Loucy (cell line): ENCODE measurements at regions not wholly inside any gene's neighbourhood (a gene's known extent, or its start where the extent isn't known, plus 50 kb on each side); places are given as distances from the start of the nearest gene placed in this dataset.

Source experiments
- H2AFZ ChIP-seq: fragments of 200-600 bp; sonication (generic); 2 replicates; pipeline ENCODE4 v1.6.0; 2016; ENCODE audit warnings: antibody characterized with exemption, mild to moderate bottlenecking, low read length, moderate library complexity
- H3F3A ChIP-seq: fragments of 200-600 bp; 2 replicates; pipeline ENCODE4 v1.6.0; 2016; ENCODE audit warnings: antibody characterized with exemption, low read depth, mild to moderate bottlenecking
- H3K27me3 ChIP-seq: fragments of 200-600 bp; sonication (generic); 2 replicates; pipeline ENCODE4 v1.6.1; 2014; ENCODE audit warnings: low read length, mild to moderate bottlenecking; ENCODE audit not compliant: insufficient read depth, poor library complexity, severe bottlenecking
- H3K36me3 ChIP-seq: fragments of 200-600 bp; sonication (generic); 2 replicates; pipeline ENCODE4 v1.6.1; 2016; ENCODE audit warnings: low read length; ENCODE audit not compliant: insufficient read depth
- H3K4me1 ChIP-seq: fragments of 200-600 bp; sonication (generic); 2 replicates; pipeline ENCODE4 v1.5.1; 2014; ENCODE audit warnings: low read length, mild to moderate bottlenecking; ENCODE audit not compliant: insufficient read depth, poor library complexity, severe bottlenecking
- H3K4me2 ChIP-seq: fragments of 200-600 bp; sonication (generic); 2 replicates; pipeline ENCODE4 v1.6.0; 2014; ENCODE audit warnings: antibody characterized with exemption, low read length, low read depth, mild to moderate bottlenecking; ENCODE audit not compliant: poor library complexity, severe bottlenecking
- H3K4me3 ChIP-seq: fragments of 200-600 bp; sonication (generic); 2 replicates; pipeline ENCODE4 v1.5.1; 2014; ENCODE audit warnings: low read length, mild to moderate bottlenecking, mixed read lengths; ENCODE audit not compliant: poor library complexity, severe bottlenecking
- H3K79me2 ChIP-seq: fragments of 200-600 bp; sonication (generic); 2 replicates; pipeline ENCODE4 v1.6.1; 2014; ENCODE audit warnings: low read length; ENCODE audit not compliant: insufficient read depth
- H3K9ac ChIP-seq: fragments of 200-600 bp; sonication (generic); 2 replicates; pipeline ENCODE4 v1.6.0; 2014; ENCODE audit warnings: mild to moderate bottlenecking, low read depth, low read length, moderate library complexity; ENCODE audit not compliant: poor library complexity, severe bottlenecking
- H3K9me2 ChIP-seq: fragments of 200-600 bp; sonication (generic); replicated peaks from 2 replicates; pipeline ENCODE4 v1.6.1; 2016; ENCODE audit warnings: low read depth, low read length, mixed read lengths
- H3K9me3 ChIP-seq: fragments of 200-600 bp; sonication (generic); 2 replicates; pipeline ENCODE4 v1.6.1; 2014; ENCODE audit warnings: mild to moderate bottlenecking, antibody characterized with exemption, low read length, low read depth; ENCODE audit not compliant: insufficient read depth
- H4K20me1 ChIP-seq: fragments of 200-600 bp; sonication (generic); 2 replicates; pipeline ENCODE4 v1.6.0; 2014; ENCODE audit warnings: antibody characterized with exemption, low read length, mild to moderate bottlenecking; ENCODE audit not compliant: insufficient read depth, poor library complexity, severe bottlenecking
- CTCF ChIP-seq: fragments of 200-600 bp; sonication (generic); conservative IDR thresholded peaks from 2 replicates; pipeline ENCODE4 v1.5.1; 2014; ENCODE audit warnings: mild to moderate bottlenecking, antibody characterized with exemption, low read length
- EZH2phosphoT487 ChIP-seq: fragments of 200-600 bp; IDR thresholded peaks from 2 replicates; pipeline ENCODE4 v1.6.1; 2018; ENCODE audit warnings: antibody characterized with exemption, mild to moderate bottlenecking, moderate library complexity, borderline replicate concordance

GRCh38 chr20:56698297-56698696, 69.2 kb downstream of the TFAP2C start:
- no peaks in the 10 kb centered on the region for H3K4me1 ChIP-seq
- H3K9me3 ChIP-seq: no peaks in the 10 kb centered on the region
- no peaks in the 10 kb centered on the region for H3K79me2 ChIP-seq
- no peak overlapping the region for H3K4me2 ChIP-seq
- H3F3A ChIP-seq: no peaks in the 10 kb centered on the region
- H2AFZ ChIP-seq: no peak overlapping the region
- H3K9ac ChIP-seq: no peak overlapping the region
- H3K36me3 ChIP-seq: no peaks in the 10 kb centered on the region
- H4K20me1 ChIP-seq: no peaks in the 10 kb centered on the region
- H3K27me3 ChIP-seq: no peaks in the 10 kb centered on the region
- TF ChIP-seq EZH2phosphoT487: no peak
- TF ChIP-seq CTCF: no peak
- no peak overlapping the region for H3K4me3 ChIP-seq
- H3K9me2 ChIP-seq: no peaks in the 10 kb centered on the region

- no peaks in the 10 kb centered on the region for H3K9me2 ChIP-seq
- no peaks in the 10 kb centered on the region for H3K27me3 ChIP-seq
- H3F3A ChIP-seq: no peaks in the 10 kb centered on the region
- no peak for TF ChIP-seq EZH2phosphoT487
- TF ChIP-seq CTCF: no peak
- H3K79me2 ChIP-seq: no peaks in the 10 kb centered on the region
- H3K9ac ChIP-seq: no peak overlapping the region
- no peak overlapping the region for H3K4me2 ChIP-seq
- H2AFZ ChIP-seq: no peak overlapping the region
- no peak overlapping the region for H3K4me3 ChIP-seq
- H3K9me3 ChIP-seq: no peaks in the 10 kb centered on the region
- no peaks in the 10 kb centered on the region for H4K20me1 ChIP-seq
- no peaks in the 10 kb centered on the region for H3K4me1 ChIP-seq
- H3K36me3 ChIP-seq: no peaks in the 10 kb centered on the region
These were observed 69.6 kb downstream of the TFAP2C start for GRCh38 chr20:56698749-56699148.

GRCh38 chr20:56702931-56703840, 74.1 kb downstream of the TFAP2C start:
- no peaks in the 10 kb centered on the region for H3K9me2 ChIP-seq
- no peaks in the 10 kb centered on the region for H3K36me3 ChIP-seq
- TF ChIP-seq EZH2phosphoT487 (no peak), CTCF (no peak)
- H3K9me3 ChIP-seq: no peaks in the 10 kb centered on the region; the same call in 1 of the 2 replicates
- no peak overlapping the region for H3K9ac ChIP-seq
- H3K4me2 ChIP-seq: no peak overlapping the region
- H3K79me2 ChIP-seq: no peaks in the 10 kb centered on the region
- no peak overlapping the region for H2AFZ ChIP-seq
- H3F3A ChIP-seq: no peaks in the 10 kb centered on the region
- H3K4me1 ChIP-seq: no peaks in the 10 kb centered on the region
- H3K4me3 ChIP-seq: no peak overlapping the region
- no peaks in the 10 kb centered on the region for H4K20me1 ChIP-seq
- H3K27me3 ChIP-seq: no peaks in the 10 kb centered on the region
